ENCODE measurements at regions not wholly inside any gene's neighbourhood (a gene's known extent, or its start where the extent isn't known, plus 50 kb on each side); places are given as distances from the start of the nearest gene placed in this dataset.

DNA sequence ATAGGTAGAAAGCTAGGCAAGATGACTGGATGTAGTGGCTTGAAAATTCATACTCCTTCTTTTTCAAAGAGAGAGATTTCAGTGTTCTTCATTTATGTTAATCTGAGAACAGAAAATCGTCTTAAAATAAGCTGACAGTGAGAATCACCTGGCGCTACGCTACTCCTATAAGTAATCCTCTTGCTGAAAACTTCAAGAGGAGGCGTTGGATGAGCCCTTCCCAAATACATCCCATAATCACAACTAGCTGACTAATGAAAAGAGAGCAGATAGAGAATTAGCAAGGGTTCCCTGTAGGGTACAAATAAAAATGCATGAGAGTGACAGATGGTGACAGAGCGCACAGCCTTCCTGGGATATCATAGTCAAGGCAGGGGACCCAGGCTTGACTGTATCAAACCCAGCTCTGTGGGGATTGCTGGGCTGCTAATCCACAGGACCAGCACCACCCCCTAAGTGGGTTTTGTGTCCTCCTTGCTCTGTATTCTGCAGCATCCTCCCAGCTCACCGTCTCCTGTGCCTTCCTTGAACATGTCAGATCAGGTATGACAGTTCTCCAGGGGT is 280.2 kb downstream of the SP3 start:
- no peak overlapping the region for H3K27ac ChIP-seq (ENCODE audit: insufficient read length, low read depth, low read length)
- Mint-ChIP-seq H3K9me3 (no peaks in the 10 kb centered on the region), H3K36me3 (ENCODE audit: insufficient read depth in 1 of 3, low read depth in 3 of 3) (peaks cover 0 to 3% (median 0%) of the 10 kb centered on the region in 3 experiments; a peak in 1 of 7 replicates), H3K27ac (no peak overlapping the region), H3K4me3 (no peak overlapping the region), H3K4me1 (0 out of 4 replicates have a peak, but pooled peaks cover 0 to 10% of the 10 kb centered on the region in 2 experiments), H3K27me3 (ENCODE audit: low read depth) (no peaks in the 10 kb centered on the region)
- no peak overlapping the region for H3K9ac ChIP-seq (ENCODE audit: extremely low read depth, insufficient read length, low read length)
- no peak overlapping the region for H2AK5ac ChIP-seq (ENCODE audit: insufficient read length, low read length)
- no peak for TF ChIP-seq CTCF (conservative IDR thresholded peaks at IDR 0.05)
- H3K4me2 ChIP-seq (ENCODE audit: insufficient read depth, insufficient read length, low read length) = no peak overlapping the region
- DNase-seq = no peak
- H3K18ac ChIP-seq (ENCODE audit: insufficient read length, low read depth, low read length) = no peak overlapping the region
- H3K4ac ChIP-seq (ENCODE audit: low read depth, low read length) = no peak overlapping the region
- no peak overlapping the region for H3K14ac ChIP-seq (ENCODE audit: insufficient read depth, low read length)
- H3K79me1 ChIP-seq (ENCODE audit: insufficient read depth, low read depth, low read length, poor library complexity, severe bottlenecking) = no peaks in the 10 kb centered on the region
- no peaks in the 10 kb centered on the region for H3K23me2 ChIP-seq (ENCODE audit: insufficient read length, low read depth, low read length, poor library complexity, severe bottlenecking)
- H4K8ac ChIP-seq (replicated peaks; ENCODE audit: insufficient read length, low read depth, low read length) = no peak overlapping the region
- no peak overlapping the region for H2BK20ac ChIP-seq (ENCODE audit: low read depth, low read length, poor library complexity, severe bottlenecking)
- no peak overlapping the region for H3K56ac ChIP-seq (ENCODE audit: insufficient read length, low read depth, low read length)
- H2BK15ac ChIP-seq (ENCODE audit: low read depth, low read length) = no peak overlapping the region
- no peaks in the 10 kb centered on the region for H3K27me3 ChIP-seq (ENCODE audit: insufficient read depth, low read length)
- H3T11ph ChIP-seq (ENCODE audit: low read length) = no peak overlapping the region
- H2BK12ac ChIP-seq (ENCODE audit: insufficient read length, low read depth, low read length) = no peak overlapping the region
- H2BK120ac ChIP-seq (ENCODE audit: low read depth, low read length, poor library complexity, severe bottlenecking) = no peak overlapping the region
- WGBS (ENCODE audit: extremely low coverage, insufficient read length, low lambda C conversion rate) = no CpG with 5 or more reads among the region's 6 CpGs
- H3K79me2 ChIP-seq (ENCODE audit: insufficient read depth, low read length) = no peaks in the 10 kb centered on the region
- no peaks in the 10 kb centered on the region for H4K20me1 ChIP-seq (ENCODE audit: control insufficient read depth, insufficient read depth, insufficient read length)
- no peak overlapping the region for H4K91ac ChIP-seq (ENCODE audit: insufficient read length, low read depth, low read length)
- H3K9me3 ChIP-seq (ENCODE audit: control insufficient read depth, low read depth, low read length) = no peaks in the 10 kb centered on the region
- H3K23ac ChIP-seq (ENCODE audit: insufficient read length, low read depth, low read length) = no peak overlapping the region
- H2BK5ac ChIP-seq (ENCODE audit: insufficient read length, low read length) = no peak overlapping the region
- H4K5ac ChIP-seq (ENCODE audit: insufficient read length, low read depth, low read length) = no peak overlapping the region
- H3K4me1 ChIP-seq (ENCODE audit: insufficient read depth, low read length) = no peaks in the 10 kb centered on the region; the same call in 1 of the 2 replicates
- no peak overlapping the region for H2AFZ ChIP-seq (ENCODE audit: low read length)
